SK-N-SH treated with all-trans-retinoic acid at 6 μM for 48 hours (cell line): ENCODE measurements at regions not wholly inside any gene's neighbourhood (a gene's known extent, or its start where the extent isn't known, plus 50 kb on each side); places are given as distances from the start of the nearest gene placed in this dataset.
A peak's percentile ranks its signal among the peaks of the same experiment; 100 is the strongest.

Experiments
- ATAC-seq: fragments of 200-7000 bp; cut with Tn5 transposase; 3 replicates; pipeline ENCODE4 v1.9.1; 2020; ENCODE audit warnings: mild to moderate bottlenecking, moderate library complexity
- BACH2 ChIP-seq: fragments of 250-450 bp; sonication (Bioruptor Pico); IDR thresholded peaks from 2 replicates; pipeline ENCODE4 v1.9.0; 2021; ENCODE audit warnings: mild to moderate bottlenecking, borderline replicate concordance
- ESRRG ChIP-seq: fragments of 250-450 bp; sonication (Bioruptor Pico); IDR thresholded peaks from 2 replicates; pipeline ENCODE4 v1.6.1; 2021; ENCODE audit warnings: mild to moderate bottlenecking
- GLIS3 ChIP-seq: fragments of 250-450 bp; sonication (Bioruptor Pico); IDR thresholded peaks from 2 replicates; pipeline ENCODE4 v1.5.0; 2020; ENCODE audit warnings: mild to moderate bottlenecking, moderate library complexity
- ISL1 ChIP-seq: fragments of 250-450 bp; sonication (Bioruptor Pico); IDR thresholded peaks from 2 replicates; pipeline ENCODE4 v2.1.2; 2022; ENCODE audit warnings: mild to moderate bottlenecking, moderate library complexity
- OSR1 ChIP-seq: fragments of 250-450 bp; sonication (Bioruptor Pico); IDR thresholded peaks from 2 replicates; pipeline ENCODE4 v1.8.0; 2022; ENCODE audit warnings: moderate library complexity, mild to moderate bottlenecking, inconsistent platforms
- PPARA ChIP-seq: fragments of 250-450 bp; sonication (Bioruptor Pico); IDR thresholded peaks from 2 replicates; pipeline ENCODE4 v1.5.0; 2020; ENCODE audit warnings: mild to moderate bottlenecking, borderline replicate concordance
- SNAI2 ChIP-seq: fragments of 250-450 bp; sonication (Bioruptor Pico); IDR thresholded peaks from 2 replicates; pipeline ENCODE4 v1.5.0; 2020; ENCODE audit warnings: mild to moderate bottlenecking, moderate library complexity
- TCF4 ChIP-seq: fragments of 250-450 bp; sonication (Bioruptor Pico); IDR thresholded peaks from 2 replicates; pipeline ENCODE4 v1.8.0; 2021; ENCODE audit warnings: mild to moderate bottlenecking, moderate library complexity, borderline replicate concordance
- TOX ChIP-seq: fragments of 250-450 bp; sonication (Bioruptor Pico); IDR thresholded peaks from 2 replicates; pipeline ENCODE4 v1.8.0; 2021; ENCODE audit warnings: mild to moderate bottlenecking, moderate library complexity, borderline replicate concordance
- ZC3H10 ChIP-seq: fragments of 250-450 bp; sonication (Bioruptor Pico); IDR thresholded peaks from 2 replicates; pipeline ENCODE4 v1.5.1; 2021; ENCODE audit warnings: mild to moderate bottlenecking, moderate library complexity
- ZFP3 ChIP-seq: fragments of 250-450 bp; sonication (Bioruptor Pico); IDR thresholded peaks from 2 replicates; pipeline ENCODE4 v1.5.0; 2020; ENCODE audit warnings: mild to moderate bottlenecking, moderate library complexity
- ZFP30 ChIP-seq: fragments of 450-650 bp; formaldehyde crosslinking; IDR thresholded peaks from 2 replicates; pipeline ENCODE4 v1.5.0; 2022; ENCODE audit warnings: mild to moderate bottlenecking, moderate library complexity
- ZNF565 ChIP-seq: fragments of 450-650 bp; formaldehyde crosslinking; conservative IDR thresholded peaks from 2 replicates; pipeline ENCODE4 v1.5.0; 2020; ENCODE audit warnings: low read depth, mild to moderate bottlenecking, moderate library complexity
- ZNF70 ChIP-seq: fragments of 450-650 bp; formaldehyde crosslinking; IDR thresholded peaks from 2 replicates; pipeline ENCODE4 v1.5.0; 2020; ENCODE audit warnings: mild to moderate bottlenecking, moderate library complexity
- ZNF8 ChIP-seq: fragments of 450-650 bp; formaldehyde crosslinking; IDR thresholded peaks from 2 replicates; pipeline ENCODE4 v1.5.0; 2020; ENCODE audit warnings: mild to moderate bottlenecking, moderate library complexity
- TF ChIP-seq, protein P1 (sequence below): fragments of 250-450 bp; sonication (Bioruptor Pico); IDR thresholded peaks from 2 replicates; pipeline ENCODE4 v1.8.0; 2020; ENCODE audit warnings: mild to moderate bottlenecking, moderate library complexity, borderline replicate concordance
- TF ChIP-seq, protein P2 (sequence below): fragments of 250-450 bp; sonication (Bioruptor Pico); IDR thresholded peaks from 2 replicates; pipeline ENCODE4 v1.5.1; 2021; ENCODE audit warnings: mild to moderate bottlenecking, moderate library complexity
- TF ChIP-seq, protein P3 (sequence below): fragments of 250-450 bp; sonication (Bioruptor Pico); IDR thresholded peaks from 2 replicates; pipeline ENCODE4 v1.8.0; 2021; ENCODE audit warnings: low read depth, mild to moderate bottlenecking, moderate library complexity, borderline replicate concordance
- TF ChIP-seq, protein P4 (sequence below): fragments of 250-450 bp; sonication (Bioruptor Pico); IDR thresholded peaks from 2 replicates; pipeline ENCODE4 v1.5.1; 2020; ENCODE audit warnings: low read depth, mild to moderate bottlenecking, moderate library complexity
- TF ChIP-seq, protein P5 (sequence below): fragments of 250-450 bp; sonication (Bioruptor Pico); IDR thresholded peaks from 2 replicates; pipeline ENCODE4 v1.5.0; 2020; ENCODE audit warnings: mild to moderate bottlenecking, moderate library complexity

DNA sequence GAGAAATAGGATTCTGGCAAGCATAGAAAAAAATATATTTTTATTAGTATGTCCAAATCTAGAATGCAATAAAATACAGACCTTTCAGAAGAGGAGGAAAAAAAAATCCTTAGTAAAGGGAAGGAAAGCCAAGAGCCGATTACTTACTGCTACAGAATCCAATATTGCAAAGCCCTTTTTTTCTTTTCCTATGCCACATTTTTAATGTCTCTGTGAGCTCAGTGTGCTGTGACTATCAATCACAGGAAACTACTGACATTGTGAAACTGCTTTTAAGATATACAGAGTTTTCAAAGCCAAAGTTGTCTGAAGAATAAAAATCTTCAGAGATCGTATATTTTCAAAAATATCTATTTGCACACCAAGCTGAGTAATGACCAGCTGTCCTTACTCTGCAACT lies 120.4 kb downstream of the CHD9NB start:
- TF ChIP-seq ISL1 (CRISPR knock-in tag) (no peak), SNAI2 (CRISPR knock-in tag) (no peak), PPARA (no peak), ESRRG (CRISPR knock-in tag) (no peak), ZFP30 (CRISPR knock-in tag) (no peak), ZC3H10 (CRISPR knock-in tag) (no peak), ZNF565 (no peak), TCF4 (CRISPR knock-in tag) (no peak), ZNF70 (CRISPR knock-in tag) (no peak), GLIS3 (CRISPR knock-in tag) (no peak), ZNF8 (CRISPR knock-in tag) (no peak), BACH2 (CRISPR knock-in tag) (no peak), ZFP3 (no peak), TOX (no peak), OSR1 (CRISPR knock-in tag) (no peak)
- TF ChIP-seq, protein P1, sequence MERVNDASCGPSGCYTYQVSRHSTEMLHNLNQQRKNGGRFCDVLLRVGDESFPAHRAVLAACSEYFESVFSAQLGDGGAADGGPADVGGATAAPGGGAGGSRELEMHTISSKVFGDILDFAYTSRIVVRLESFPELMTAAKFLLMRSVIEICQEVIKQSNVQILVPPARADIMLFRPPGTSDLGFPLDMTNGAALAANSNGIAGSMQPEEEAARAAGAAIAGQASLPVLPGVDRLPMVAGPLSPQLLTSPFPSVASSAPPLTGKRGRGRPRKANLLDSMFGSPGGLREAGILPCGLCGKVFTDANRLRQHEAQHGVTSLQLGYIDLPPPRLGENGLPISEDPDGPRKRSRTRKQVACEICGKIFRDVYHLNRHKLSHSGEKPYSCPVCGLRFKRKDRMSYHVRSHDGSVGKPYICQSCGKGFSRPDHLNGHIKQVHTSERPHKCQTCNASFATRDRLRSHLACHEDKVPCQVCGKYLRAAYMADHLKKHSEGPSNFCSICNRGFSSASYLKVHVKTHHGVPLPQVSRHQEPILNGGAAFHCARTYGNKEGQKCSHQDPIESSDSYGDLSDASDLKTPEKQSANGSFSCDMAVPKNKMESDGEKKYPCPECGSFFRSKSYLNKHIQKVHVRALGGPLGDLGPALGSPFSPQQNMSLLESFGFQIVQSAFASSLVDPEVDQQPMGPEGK (CRISPR knock-in tag) = no peak
- TF ChIP-seq, protein P2, sequence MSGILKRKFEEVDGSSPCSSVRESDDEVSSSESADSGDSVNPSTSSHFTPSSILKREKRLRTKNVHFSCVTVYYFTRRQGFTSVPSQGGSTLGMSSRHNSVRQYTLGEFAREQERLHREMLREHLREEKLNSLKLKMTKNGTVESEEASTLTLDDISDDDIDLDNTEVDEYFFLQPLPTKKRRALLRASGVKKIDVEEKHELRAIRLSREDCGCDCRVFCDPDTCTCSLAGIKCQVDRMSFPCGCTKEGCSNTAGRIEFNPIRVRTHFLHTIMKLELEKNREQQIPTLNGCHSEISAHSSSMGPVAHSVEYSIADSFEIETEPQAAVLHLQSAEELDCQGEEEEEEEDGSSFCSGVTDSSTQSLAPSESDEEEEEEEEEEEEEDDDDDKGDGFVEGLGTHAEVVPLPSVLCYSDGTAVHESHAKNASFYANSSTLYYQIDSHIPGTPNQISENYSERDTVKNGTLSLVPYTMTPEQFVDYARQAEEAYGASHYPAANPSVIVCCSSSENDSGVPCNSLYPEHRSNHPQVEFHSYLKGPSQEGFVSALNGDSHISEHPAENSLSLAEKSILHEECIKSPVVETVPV (CRISPR knock-in tag) = no peak
- TF ChIP-seq, protein P3, sequence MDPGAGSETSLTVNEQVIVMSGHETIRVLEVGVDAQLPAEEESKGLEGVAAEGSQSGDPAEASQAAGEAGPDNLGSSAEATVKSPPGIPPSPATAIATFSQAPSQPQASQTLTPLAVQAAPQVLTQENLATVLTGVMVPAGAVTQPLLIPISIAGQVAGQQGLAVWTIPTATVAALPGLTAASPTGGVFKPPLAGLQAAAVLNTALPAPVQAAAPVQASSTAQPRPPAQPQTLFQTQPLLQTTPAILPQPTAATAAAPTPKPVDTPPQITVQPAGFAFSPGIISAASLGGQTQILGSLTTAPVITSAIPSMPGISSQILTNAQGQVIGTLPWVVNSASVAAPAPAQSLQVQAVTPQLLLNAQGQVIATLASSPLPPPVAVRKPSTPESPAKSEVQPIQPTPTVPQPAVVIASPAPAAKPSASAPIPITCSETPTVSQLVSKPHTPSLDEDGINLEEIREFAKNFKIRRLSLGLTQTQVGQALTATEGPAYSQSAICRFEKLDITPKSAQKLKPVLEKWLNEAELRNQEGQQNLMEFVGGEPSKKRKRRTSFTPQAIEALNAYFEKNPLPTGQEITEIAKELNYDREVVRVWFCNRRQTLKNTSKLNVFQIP (CRISPR knock-in tag) = no peak
- TF ChIP-seq, protein P4, sequence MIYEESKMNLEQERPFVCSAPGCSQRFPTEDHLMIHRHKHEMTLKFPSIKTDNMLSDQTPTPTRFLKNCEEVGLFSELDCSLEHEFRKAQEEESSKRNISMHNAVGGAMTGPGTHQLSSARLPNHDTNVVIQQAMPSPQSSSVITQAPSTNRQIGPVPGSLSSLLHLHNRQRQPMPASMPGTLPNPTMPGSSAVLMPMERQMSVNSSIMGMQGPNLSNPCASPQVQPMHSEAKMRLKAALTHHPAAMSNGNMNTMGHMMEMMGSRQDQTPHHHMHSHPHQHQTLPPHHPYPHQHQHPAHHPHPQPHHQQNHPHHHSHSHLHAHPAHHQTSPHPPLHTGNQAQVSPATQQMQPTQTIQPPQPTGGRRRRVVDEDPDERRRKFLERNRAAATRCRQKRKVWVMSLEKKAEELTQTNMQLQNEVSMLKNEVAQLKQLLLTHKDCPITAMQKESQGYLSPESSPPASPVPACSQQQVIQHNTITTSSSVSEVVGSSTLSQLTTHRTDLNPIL = no peak
- TF ChIP-seq, protein P5, sequence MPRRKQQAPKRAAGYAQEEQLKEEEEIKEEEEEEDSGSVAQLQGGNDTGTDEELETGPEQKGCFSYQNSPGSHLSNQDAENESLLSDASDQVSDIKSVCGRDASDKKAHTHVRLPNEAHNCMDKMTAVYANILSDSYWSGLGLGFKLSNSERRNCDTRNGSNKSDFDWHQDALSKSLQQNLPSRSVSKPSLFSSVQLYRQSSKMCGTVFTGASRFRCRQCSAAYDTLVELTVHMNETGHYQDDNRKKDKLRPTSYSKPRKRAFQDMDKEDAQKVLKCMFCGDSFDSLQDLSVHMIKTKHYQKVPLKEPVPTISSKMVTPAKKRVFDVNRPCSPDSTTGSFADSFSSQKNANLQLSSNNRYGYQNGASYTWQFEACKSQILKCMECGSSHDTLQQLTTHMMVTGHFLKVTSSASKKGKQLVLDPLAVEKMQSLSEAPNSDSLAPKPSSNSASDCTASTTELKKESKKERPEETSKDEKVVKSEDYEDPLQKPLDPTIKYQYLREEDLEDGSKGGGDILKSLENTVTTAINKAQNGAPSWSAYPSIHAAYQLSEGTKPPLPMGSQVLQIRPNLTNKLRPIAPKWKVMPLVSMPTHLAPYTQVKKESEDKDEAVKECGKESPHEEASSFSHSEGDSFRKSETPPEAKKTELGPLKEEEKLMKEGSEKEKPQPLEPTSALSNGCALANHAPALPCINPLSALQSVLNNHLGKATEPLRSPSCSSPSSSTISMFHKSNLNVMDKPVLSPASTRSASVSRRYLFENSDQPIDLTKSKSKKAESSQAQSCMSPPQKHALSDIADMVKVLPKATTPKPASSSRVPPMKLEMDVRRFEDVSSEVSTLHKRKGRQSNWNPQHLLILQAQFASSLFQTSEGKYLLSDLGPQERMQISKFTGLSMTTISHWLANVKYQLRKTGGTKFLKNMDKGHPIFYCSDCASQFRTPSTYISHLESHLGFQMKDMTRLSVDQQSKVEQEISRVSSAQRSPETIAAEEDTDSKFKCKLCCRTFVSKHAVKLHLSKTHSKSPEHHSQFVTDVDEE (CRISPR knock-in tag) = no peak
- no peak for ATAC-seq

DNA sequence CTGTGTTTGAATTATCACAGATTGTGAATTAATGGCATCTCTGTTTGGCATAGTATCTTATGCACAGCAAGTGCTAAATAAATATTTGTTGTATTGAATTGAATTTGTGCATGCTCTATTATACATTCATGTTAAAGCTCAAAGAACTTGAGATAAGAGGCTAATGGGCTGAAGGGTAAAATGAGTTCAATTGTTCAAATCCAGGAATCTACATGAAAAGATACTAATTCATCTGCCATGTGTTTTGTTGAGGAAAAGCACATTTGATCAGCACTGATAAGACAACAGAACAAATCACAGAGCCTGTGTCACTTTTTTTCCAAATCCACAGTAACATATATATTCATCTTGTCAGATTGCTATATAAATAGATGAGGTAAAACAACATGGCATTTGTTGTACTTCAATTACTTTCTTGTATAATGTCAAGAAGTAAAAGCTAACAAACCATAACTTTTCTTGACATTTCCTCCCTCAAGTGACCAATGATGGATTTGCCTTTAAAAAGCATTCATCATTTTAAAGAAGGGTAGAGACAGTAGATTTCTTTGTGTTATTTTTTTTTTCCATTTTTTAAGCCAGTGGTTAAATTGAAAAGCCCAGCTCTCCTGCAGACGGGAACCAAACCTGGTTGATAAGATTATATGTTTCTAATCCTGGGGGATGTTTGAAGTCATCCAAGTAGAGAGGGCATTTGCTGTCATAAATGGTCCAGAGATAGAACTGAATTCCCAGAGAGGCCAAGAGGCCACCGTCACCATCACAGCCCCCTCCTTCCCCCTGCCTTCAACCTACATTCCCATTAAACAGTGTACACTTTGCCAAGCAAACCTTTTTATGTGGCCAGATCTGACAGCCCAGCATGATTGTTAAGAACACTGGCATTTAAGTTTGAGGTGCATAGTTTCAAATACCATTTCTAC lies 123.0 kb downstream of the CHD9NB start:
- peak; percentile 38; the same call in 1 of the 2 replicates for TF ChIP-seq TCF4 (CRISPR knock-in tag)
- TF ChIP-seq, protein P5 (CRISPR knock-in tag) = no peak
- TF ChIP-seq, all 23 proteins: peak for 1
- no peak for ATAC-seq
